Uterus (tissue), 2 donors: ENCODE measurements at regions not wholly inside any gene's neighbourhood (a gene's known extent, or its start where the extent isn't known, plus 50 kb on each side); places are given as distances from the start of the nearest gene placed in this dataset.
"Not testable (repeated sequence)": the region's sequence is repeated elsewhere in the genome, so short reads cannot be mapped to it uniquely, and the experiment has no call there.

ENCODE experiments used
- CTCF ChIP-seq, 4 experiments: fragments of 200-600 bp in 2 of 4; fragments of 450-650 bp in 2 of 4; sonication (generic) in 2 of 4; IDR thresholded peaks; one replicate each; pipeline ENCODE4 v1.5.1; 2016 to 2019; ENCODE audit warnings: antibody characterized with exemption in 4 of 4, mild to moderate bottlenecking in 2 of 4, moderate library complexity in 1 of 4
- POLR2A ChIP-seq, 2 donors: fragments of 450-650 bp; IDR thresholded peaks; one replicate each; pipeline ENCODE4 v1.6.1; 2016; ENCODE audit warnings: antibody characterized with exemption in 2 of 2, mild to moderate bottlenecking in 1 of 2, moderate library complexity in 1 of 2

GRCh38 chr21:6125549-6126240, 4395.7 kb upstream of the TPTE start:
- not testable (repeated sequence) for TF ChIP-seq CTCF, POLR2A (IDR thresholded peaks at IDR 0.05)
